Limb (tissue), 2 donors: ENCODE measurements at regions not wholly inside any gene's neighbourhood (a gene's known extent, or its start where the extent isn't known, plus 50 kb on each side); places are given as distances from the start of the nearest gene placed in this dataset.
"Not testable (repeated sequence)": the region's sequence is repeated elsewhere in the genome, so short reads cannot be mapped to it uniquely, and the experiment has no call there.

Source experiments
- DNase-seq, 2 donors: peaks; one replicate each; pipeline ENCODE4 v3.0.0-alpha.2; 2016; ENCODE audit errors: extremely low spot score in 2 of 2

GRCh38 chr15:99454941-99455788 is 110.6 kb upstream of the MEF2A start:
- DNase-seq = peak in 1 of 2 donors; percentile 50

- no peak for DNase-seq
These were observed 110.0 kb upstream of the MEF2A start for GRCh38 chr15:99455789-99456160.

- no peak for DNase-seq
These were observed 101.6 kb upstream of the MEF2A start for GRCh38 chr15:99464137-99464536.

GRCh38 chr15:99466701-99467337 is 99.0 kb upstream of the MEF2A start:
- DNase-seq = no peak

- no peak for DNase-seq
These were observed 98.5 kb upstream of the MEF2A start for GRCh38 chr15:99467338-99467720.

GRCh38 chr15:99467853-99468464 is 97.8 kb upstream of the MEF2A start:
- DNase-seq = no peak

- DNase-seq = not testable (repeated sequence)
These were observed 95.6 kb upstream of the MEF2A start for GRCh38 chr15:99470204-99470603.

GRCh38 chr15:99472416-99473145 is 93.2 kb upstream of the MEF2A start:
- no peak for DNase-seq

- DNase-seq = no peak
These were observed 91.5 kb upstream of the MEF2A start for GRCh38 chr15:99473981-99474906.

- no peak for DNase-seq
These were observed 90.7 kb upstream of the MEF2A start for GRCh38 chr15:99474909-99475753.

- no peak for DNase-seq
These were observed 89.9 kb upstream of the MEF2A start for GRCh38 chr15:99475754-99476412.

GRCh38 chr15:99476413-99477222 is 89.2 kb upstream of the MEF2A start:
- DNase-seq = peak in 1 of 2 donors; percentile 46

- no peak for DNase-seq
These were observed 87.9 kb upstream of the MEF2A start for GRCh38 chr15:99477791-99478471.

GRCh38 chr15:99478977-99479376 is 86.8 kb upstream of the MEF2A start:
- no peak for DNase-seq

GRCh38 chr15:99480016-99480810 is 85.6 kb upstream of the MEF2A start:
- DNase-seq = no peak

- DNase-seq = no peak
These were observed 84.5 kb upstream of the MEF2A start for GRCh38 chr15:99481113-99481950.
